ENCODE measurements at regions not wholly inside any gene's neighbourhood (a gene's known extent, or its start where the extent isn't known, plus 50 kb on each side); places are given as distances from the start of the nearest gene placed in this dataset.

DNA sequence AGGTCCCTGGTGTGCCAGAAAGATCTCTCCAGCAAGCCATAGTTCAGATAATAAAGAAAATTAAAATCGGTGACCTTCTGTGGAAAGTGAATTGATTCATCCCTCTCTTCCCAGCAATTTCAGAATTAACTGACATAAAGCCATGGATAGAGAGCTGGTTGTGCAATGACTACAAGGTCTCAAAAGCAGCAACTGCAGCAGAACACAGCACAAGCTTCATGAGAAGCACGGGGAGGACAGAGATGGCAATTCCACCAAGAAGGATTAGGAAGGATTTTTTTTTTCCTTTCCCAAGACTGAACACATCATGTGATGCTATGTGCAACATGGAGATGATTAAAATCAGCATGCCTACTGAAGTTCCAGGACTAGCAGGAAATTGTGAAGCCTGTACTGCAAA is 154.9 kb upstream of the PLEKHG7 start:
- DNase-seq (ENCODE audit: low read depth in 1 of 2, low spot score in 1 of 2) (no peak), ATAC-seq (no peak), FAIRE-seq (no peak)
- Histone ChIP-seq H3K4me3 (no peak overlapping the region), H3K4me2 (no peak overlapping the region), H3K27ac (0 out of 6 replicates have a peak overlapping the region, but pooled peaks of 1 of the 2 experiments have one; percentile 14), H3K9me3 (no peaks in the 10 kb centered on the region), H3K4me1 (peaks cover 26% of the 10 kb centered on the region)
- ChIA-PET POLR2A (no interaction called here), CTCF (interaction anchor here (0.6 to 1.4 kb wide), 3 partner anchors 22 to 847 kb away, joined by 3 read pairs; no protein-coding TSS in a partner anchor)
- TF ChIP-seq TFCP2L1 (CRISPR knock-in tag; IDR thresholded peaks at IDR 0.05) (no peak), HOXA7 (CRISPR knock-in tag; IDR thresholded peaks at IDR 0.05) (no peak), RFX5 (IDR thresholded peaks at IDR 0.05) (no peak), HDAC2 (IDR thresholded peaks at IDR 0.05) (no peak), BCL3 (IDR thresholded peaks at IDR 0.05) (no peak), NPAS2 (CRISPR knock-in tag; IDR thresholded peaks at IDR 0.05; ENCODE audit: borderline replicate concordance) (no peak), CEBPB (IDR thresholded peaks at IDR 0.05) (0 out of 4 replicates have a peak, but pooled peaks of 1 of the 2 experiments have one; percentile 17), EP300 (IDR thresholded peaks at IDR 0.05) (no peak)
- 59% methylated on average over 2 of the region's 2 CpGs for WGBS (ENCODE audit: missing lambda C conversion rate)

DNA sequence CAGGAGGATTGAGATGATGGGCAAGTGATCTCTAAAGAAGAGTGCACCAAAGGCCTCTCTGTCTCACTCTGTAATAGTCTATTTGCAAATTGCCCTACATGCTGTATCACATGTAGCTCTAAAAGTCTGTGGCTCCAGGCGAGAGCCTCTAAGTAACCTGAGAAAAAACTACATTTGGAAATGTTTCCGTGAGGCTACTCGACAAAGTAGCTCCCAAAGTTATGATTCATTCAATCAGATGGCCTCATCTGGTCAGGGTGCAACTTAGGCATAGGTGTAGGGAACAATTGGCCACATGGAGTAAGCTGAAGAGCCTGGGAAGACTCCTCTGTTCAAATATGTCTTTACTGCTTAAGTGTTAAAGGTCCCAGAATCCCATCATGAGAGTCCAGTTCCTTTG is 155.4 kb upstream of the PLEKHG7 start:
- WGBS (ENCODE audit: missing lambda C conversion rate), result 63% methylated on average over 3 of the region's 3 CpGs
- Histone ChIP-seq H3K4me3 (no peak overlapping the region), H3K27ac (no peak overlapping the region), H3K4me2 (no peak overlapping the region), H3K4me1 (peaks cover 21% of the 10 kb centered on the region), H3K9me3 (no peaks in the 10 kb centered on the region)
- ATAC-seq, result no peak
- no peak for FAIRE-seq
- no peak for DNase-seq (ENCODE audit: low read depth in 1 of 2, low spot score in 1 of 2)
- no peak for TF ChIP-seq RNF2 (IDR thresholded peaks at IDR 0.05; ENCODE audit: borderline replicate concordance, low read depth)
- no peak for TF ChIP-seq GATA3 (IDR thresholded peaks at IDR 0.05; ENCODE audit: borderline replicate concordance)
- TF ChIP-seq CBX2 (IDR thresholded peaks at IDR 0.05; ENCODE audit: borderline replicate concordance, low read depth), result no peak
- no peak for TF ChIP-seq MAZ (IDR thresholded peaks at IDR 0.05; ENCODE audit: borderline replicate concordance, low read depth, low read length)
- TF ChIP-seq RCOR1 (IDR thresholded peaks at IDR 0.05; ENCODE audit: low read depth, low read length), result no peak
- TF ChIP-seq REST (IDR thresholded peaks at IDR 0.05), result no peak
- TF ChIP-seq ESRRA (IDR thresholded peaks at IDR 0.05; ENCODE audit: borderline replicate concordance, low read length), result no peak
- no peak for TF ChIP-seq CHD4 (IDR thresholded peaks at IDR 0.05; ENCODE audit: borderline replicate concordance)
- TF ChIP-seq FOSL2 (IDR thresholded peaks at IDR 0.05), result no peak
- TF ChIP-seq FOSL2 (CRISPR knock-in tag; IDR thresholded peaks at IDR 0.05), result no peak
- TF ChIP-seq ZFP36 (IDR thresholded peaks at IDR 0.05; ENCODE audit: borderline replicate concordance, partially characterized antibody), result no peak
- TF ChIP-seq HES2 (IDR thresholded peaks at IDR 0.05), result no peak
- TF ChIP-seq NPAS2 (CRISPR knock-in tag; IDR thresholded peaks at IDR 0.05; ENCODE audit: borderline replicate concordance), result no peak
- no peak for TF ChIP-seq HOXB5 (CRISPR knock-in tag; IDR thresholded peaks at IDR 0.05)
- TF ChIP-seq, protein P1, sequence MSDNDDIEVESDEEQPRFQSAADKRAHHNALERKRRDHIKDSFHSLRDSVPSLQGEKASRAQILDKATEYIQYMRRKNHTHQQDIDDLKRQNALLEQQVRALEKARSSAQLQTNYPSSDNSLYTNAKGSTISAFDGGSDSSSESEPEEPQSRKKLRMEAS (IDR thresholded peaks at IDR 0.05), result no peak
- no peak for TF ChIP-seq TFCP2L1 (CRISPR knock-in tag; IDR thresholded peaks at IDR 0.05)
- no peak for TF ChIP-seq NR3C1 (IDR thresholded peaks at IDR 0.05)
- TF ChIP-seq BHLHE40 (IDR thresholded peaks at IDR 0.05; ENCODE audit: low read depth, low read length), result no peak
- ChIA-PET CTCF (interaction anchor here (0.6 to 0.8 kb wide), 2 partner anchors 23 to 45 kb away, joined by 3 to 4 read pairs; no protein-coding TSS in a partner anchor), POLR2A (no interaction called here)

Measured in A549 (cell line).